ENCODE measurements at regions not wholly inside any gene's neighbourhood (a gene's known extent, or its start where the extent isn't known, plus 50 kb on each side); places are given as distances from the start of the nearest gene placed in this dataset.

GRCh38 chr1:101360506-101360905 is 123.7 kb downstream of the S1PR1 start:
- TF ChIP-seq CTCF (IDR thresholded peaks at IDR 0.05) (no peak), EZH2phosphoT487 (IDR thresholded peaks at IDR 0.05) (no peak), EZH2 (IDR thresholded peaks at IDR 0.05) (no peak)

Data from neural progenitor cell (in vitro differentiated cells).